ENCODE measurements at regions not wholly inside any gene's neighbourhood (a gene's known extent, or its start where the extent isn't known, plus 50 kb on each side); places are given as distances from the start of the nearest gene placed in this dataset.

GRCh38 chr5:109533751-109534272, 124.0 kb upstream of the PJA2 start:
- Histone ChIP-seq H3K27ac (ENCODE audit: low read length) (no peak overlapping the region), H3K4me1 (ENCODE audit: low read length) (no peaks in the 10 kb centered on the region), H3K36me3 (replicated peaks; ENCODE audit: insufficient read depth, low read length) (no peaks in the 10 kb centered on the region), H3K9ac (ENCODE audit: low read length) (no peak overlapping the region), H3K79me2 (ENCODE audit: low read length) (no peaks in the 10 kb centered on the region), H4K20me1 (ENCODE audit: insufficient read depth, low read length) (no peaks in the 10 kb centered on the region), H3K9me3 (replicated peaks; ENCODE audit: insufficient read depth, low read length) (no peaks in the 10 kb centered on the region), H3K4me3 (ENCODE audit: low read length) (no peak overlapping the region), H3K9me2 (replicated peaks; ENCODE audit: insufficient read depth, low read length) (no peaks in the 10 kb centered on the region), H2AFZ (ENCODE audit: low read length) (no peak overlapping the region), H3K4me2 (ENCODE audit: low read depth, low read length) (no peak overlapping the region), H3F3A (ENCODE audit: insufficient read depth, low read length) (no peaks in the 10 kb centered on the region), H3K27me3 (replicated peaks; ENCODE audit: insufficient read depth, low read length) (no peaks in the 10 kb centered on the region)
- DNase-seq: no peak
- TF ChIP-seq EZH2 (optimal IDR thresholded peaks at IDR 0.05; ENCODE audit: low read depth, low read length): no peak
- no peak for TF ChIP-seq CTCF (IDR thresholded peaks at IDR 0.05; ENCODE audit: low read length)
- no peak for TF ChIP-seq EZH2phosphoT487 (IDR thresholded peaks at IDR 0.05; ENCODE audit: low read length)

DNA sequence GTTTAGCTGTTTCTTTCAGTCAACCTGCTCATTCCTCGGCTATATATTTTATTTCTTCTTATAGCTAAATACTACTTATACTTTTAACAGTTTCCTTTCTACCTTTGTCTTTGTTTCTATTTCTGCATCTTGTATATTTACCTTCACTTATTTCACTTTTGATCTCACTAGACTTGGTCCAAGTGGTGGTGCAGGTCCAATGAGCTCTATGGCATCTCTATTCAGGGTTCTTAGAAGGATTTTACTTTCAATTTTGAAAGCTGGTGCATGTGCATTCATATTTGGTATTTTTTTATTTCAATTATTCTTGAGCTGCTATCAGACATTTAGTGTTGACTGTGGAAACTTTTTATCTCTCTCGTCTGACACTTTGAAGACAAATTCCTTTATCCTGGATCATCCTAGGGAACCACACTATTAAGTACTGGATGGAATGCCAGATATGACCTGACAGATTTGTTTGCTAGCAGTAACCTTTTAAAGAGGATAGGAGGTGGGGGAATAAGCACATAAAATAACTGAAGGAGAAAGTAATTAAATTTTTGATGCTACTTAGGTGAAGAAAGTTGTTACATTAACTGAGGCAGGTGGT, 123.1 kb upstream of the PJA2 start:
- H3K27me3 ChIP-seq (replicated peaks; ENCODE audit: insufficient read depth, low read length): no peaks in the 10 kb centered on the region
- no peaks in the 10 kb centered on the region for H3K9me2 ChIP-seq (replicated peaks; ENCODE audit: insufficient read depth, low read length)
- H2AFZ ChIP-seq (ENCODE audit: low read length): no peak overlapping the region
- H3K9ac ChIP-seq (ENCODE audit: low read length): no peak overlapping the region
- no peaks in the 10 kb centered on the region for H4K20me1 ChIP-seq (ENCODE audit: insufficient read depth, low read length)
- no peak for TF ChIP-seq EZH2phosphoT487 (IDR thresholded peaks at IDR 0.05; ENCODE audit: low read length)
- no peak for TF ChIP-seq CTCF (IDR thresholded peaks at IDR 0.05; ENCODE audit: low read length)
- no peak for TF ChIP-seq EZH2 (optimal IDR thresholded peaks at IDR 0.05; ENCODE audit: low read depth, low read length)
- no peak for DNase-seq
- H3K4me1 ChIP-seq (ENCODE audit: low read length): no peaks in the 10 kb centered on the region
- no peak overlapping the region for H3K4me3 ChIP-seq (ENCODE audit: low read length)
- H3K79me2 ChIP-seq (ENCODE audit: low read length): no peaks in the 10 kb centered on the region
- H3K36me3 ChIP-seq (replicated peaks; ENCODE audit: insufficient read depth, low read length): no peaks in the 10 kb centered on the region
- H3K27ac ChIP-seq (ENCODE audit: low read length): no peak overlapping the region
- no peaks in the 10 kb centered on the region for H3F3A ChIP-seq (ENCODE audit: insufficient read depth, low read length)
- H3K4me2 ChIP-seq (ENCODE audit: low read depth, low read length): no peak overlapping the region
- H3K9me3 ChIP-seq (replicated peaks; ENCODE audit: insufficient read depth, low read length): no peaks in the 10 kb centered on the region

DNA sequence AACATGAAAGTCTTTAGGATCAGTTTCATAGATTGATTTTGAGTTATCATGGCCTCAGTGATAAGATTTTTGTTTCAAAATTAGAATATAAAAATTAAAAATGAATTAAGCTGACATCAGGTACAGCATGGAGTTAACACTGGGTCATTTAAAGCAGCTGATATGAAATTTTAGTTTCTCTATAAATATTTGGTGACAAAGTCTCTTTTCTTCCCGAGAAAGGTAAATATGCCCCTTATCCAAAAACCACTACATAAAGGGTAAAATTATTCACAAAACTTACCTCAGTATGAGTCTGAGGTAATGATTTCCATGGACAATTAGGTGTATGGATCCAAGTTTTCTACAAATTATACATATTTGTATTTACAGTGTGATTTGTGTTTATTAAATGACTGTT, 121.5 kb upstream of the PJA2 start:
- Histone ChIP-seq H2AFZ (ENCODE audit: low read length) (no peak overlapping the region), H3K9me2 (replicated peaks; ENCODE audit: insufficient read depth, low read length) (no peaks in the 10 kb centered on the region), H3K4me3 (ENCODE audit: low read length) (no peak overlapping the region), H3F3A (ENCODE audit: insufficient read depth, low read length) (no peaks in the 10 kb centered on the region), H3K79me2 (ENCODE audit: low read length) (no peaks in the 10 kb centered on the region), H3K9ac (ENCODE audit: low read length) (no peak overlapping the region), H4K20me1 (ENCODE audit: insufficient read depth, low read length) (no peaks in the 10 kb centered on the region), H3K27ac (ENCODE audit: low read length) (no peak overlapping the region), H3K36me3 (replicated peaks; ENCODE audit: insufficient read depth, low read length) (no peaks in the 10 kb centered on the region), H3K4me1 (ENCODE audit: low read length) (no peaks in the 10 kb centered on the region), H3K27me3 (replicated peaks; ENCODE audit: insufficient read depth, low read length) (no peaks in the 10 kb centered on the region), H3K4me2 (ENCODE audit: low read depth, low read length) (no peak overlapping the region), H3K9me3 (replicated peaks; ENCODE audit: insufficient read depth, low read length) (no peaks in the 10 kb centered on the region)
- no peak for TF ChIP-seq EZH2phosphoT487 (IDR thresholded peaks at IDR 0.05; ENCODE audit: low read length)
- TF ChIP-seq CTCF (IDR thresholded peaks at IDR 0.05; ENCODE audit: low read length): no peak
- no peak for TF ChIP-seq EZH2 (optimal IDR thresholded peaks at IDR 0.05; ENCODE audit: low read depth, low read length)
- DNase-seq: no peak
